ENCODE measurements at regions not wholly inside any gene's neighbourhood (a gene's known extent, or its start where the extent isn't known, plus 50 kb on each side); places are given as distances from the start of the nearest gene placed in this dataset.
"Not testable (repeated sequence)": the region's sequence is repeated elsewhere in the genome, so short reads cannot be mapped to it uniquely, and the experiment has no call there.

DNA sequence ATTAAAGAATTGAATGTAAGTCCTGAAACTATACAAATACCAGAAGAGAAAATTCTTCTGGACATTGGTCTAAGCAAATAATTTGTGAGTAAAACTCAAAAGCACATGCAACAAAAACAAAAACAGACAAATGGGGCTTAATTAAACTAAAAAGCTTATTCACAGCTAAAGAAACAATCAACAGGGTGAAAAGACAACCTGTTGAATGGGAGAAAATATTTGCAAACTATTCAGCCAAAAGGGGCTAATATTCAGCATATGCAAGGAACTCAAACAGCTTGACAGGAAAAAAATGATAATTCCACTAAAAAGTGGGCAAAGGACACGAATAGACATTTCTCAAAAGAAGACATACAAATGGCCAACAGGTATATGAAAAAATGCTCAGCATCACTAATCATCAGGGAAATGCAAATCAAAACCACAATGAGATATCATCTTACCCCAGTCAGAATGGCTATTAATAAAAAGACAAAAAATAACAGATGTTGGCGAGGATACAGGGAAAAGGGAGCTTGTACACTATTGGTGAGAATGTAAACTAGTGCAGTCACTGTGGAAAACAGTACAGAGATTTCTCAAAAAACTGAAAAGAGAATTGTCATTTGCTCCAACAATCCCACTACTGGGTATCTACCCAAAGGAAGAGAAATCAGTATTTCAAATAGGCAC, 177.5 kb upstream of the RTL1 start:
- peaks cover 44% of the 10 kb centered on the region for H3K27me3 Mint-ChIP-seq
- no peak for DNase-seq
- POLR2A ChIA-PET: no interaction called here
- H3K9me3 Mint-ChIP-seq: no peaks in the 10 kb centered on the region
- H3K4me1 Mint-ChIP-seq: no peaks in the 10 kb centered on the region
- no peaks in the 10 kb centered on the region for H3K36me3 Mint-ChIP-seq (ENCODE audit: low read depth)
- no peak overlapping the region for H3K4me3 Mint-ChIP-seq
- CTCF ChIA-PET: no interaction called here
- H3K27ac Mint-ChIP-seq: no peak overlapping the region

DNA sequence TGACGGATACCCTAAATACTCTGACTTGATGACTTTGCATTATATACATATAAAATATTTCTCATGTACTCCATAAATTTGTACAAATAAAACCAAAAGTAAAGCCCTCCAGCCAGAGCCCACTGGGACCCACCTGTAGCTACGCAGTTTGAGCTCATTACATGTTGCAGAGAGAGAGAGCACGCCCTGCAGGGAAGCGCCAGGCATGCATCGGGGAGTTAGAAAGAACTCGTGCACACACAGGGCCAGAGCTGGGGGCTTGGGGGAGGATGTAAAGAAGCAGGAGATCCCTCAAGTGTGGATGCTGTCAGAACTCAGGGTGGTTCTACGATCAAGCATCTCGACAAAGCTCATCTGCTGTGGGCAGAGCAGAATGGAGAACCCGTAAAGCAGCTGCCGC, 178.5 kb upstream of the RTL1 start:
- Mint-ChIP-seq H3K36me3 (ENCODE audit: low read depth) (no peaks in the 10 kb centered on the region), H3K9me3 (no peaks in the 10 kb centered on the region), H3K4me3 (no peak overlapping the region), H3K27ac (no peak overlapping the region), H3K27me3 (peaks cover 37% of the 10 kb centered on the region), H3K4me1 (no peaks in the 10 kb centered on the region)
- CTCF ChIA-PET: interaction anchor here (0.6 kb wide), 1 partner anchor 374 kb away, joined by 3 read pairs; no protein-coding TSS in a partner anchor
- POLR2A ChIA-PET: no interaction called here
- DNase-seq: no peak

DNA sequence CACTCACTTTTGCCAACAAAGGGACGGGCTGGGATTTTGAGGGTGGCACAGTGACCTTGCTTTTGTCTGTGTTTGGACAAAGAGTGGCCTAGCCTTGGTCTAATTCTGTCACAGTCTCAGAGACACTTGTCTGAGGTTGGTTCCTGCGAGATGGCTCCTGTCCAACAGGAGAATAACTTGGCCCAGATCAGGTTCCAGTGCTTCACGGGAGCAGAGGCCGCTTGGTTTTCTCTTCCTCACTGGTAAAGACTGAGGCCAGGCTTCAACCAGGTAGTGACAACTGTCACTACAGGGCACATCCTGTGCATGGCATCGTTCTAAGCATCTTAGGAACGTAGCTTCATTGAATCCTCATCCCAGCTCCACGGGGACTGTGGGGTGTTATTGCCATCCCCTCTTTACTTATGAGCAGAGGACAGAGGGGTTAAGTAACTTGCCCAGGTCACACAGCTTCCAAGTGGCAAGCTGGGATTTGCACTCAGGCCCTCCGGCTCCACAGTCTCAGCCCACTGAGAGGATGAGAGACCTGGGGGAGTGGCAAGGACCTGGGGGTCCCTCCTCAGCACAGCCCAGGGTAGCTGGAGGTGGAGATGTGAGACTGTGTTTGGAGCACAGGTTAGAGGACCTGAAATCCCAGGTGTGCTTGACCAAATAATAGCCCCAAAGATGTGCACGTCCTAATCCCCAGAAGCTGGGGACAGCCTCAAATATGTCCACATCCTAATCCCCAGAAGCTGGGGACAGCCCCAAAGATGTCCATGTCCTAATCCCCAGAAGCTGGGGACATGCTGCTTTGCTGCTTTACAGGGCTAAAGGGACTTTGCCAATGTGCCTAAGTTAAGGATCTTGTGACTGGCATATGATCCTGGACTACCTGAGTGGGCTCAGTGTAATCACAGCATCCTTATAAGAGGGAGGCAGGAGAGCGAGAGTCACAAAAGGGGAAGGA, 179.2 kb upstream of the RTL1 start:
- H3K36me3 Mint-ChIP-seq (ENCODE audit: low read depth): no peaks in the 10 kb centered on the region
- ChIA-PET POLR2A (no interaction called here), CTCF (no interaction called here)
- H3K4me3 Mint-ChIP-seq: no peak overlapping the region
- no peaks in the 10 kb centered on the region for H3K9me3 Mint-ChIP-seq
- H3K4me1 Mint-ChIP-seq: no peaks in the 10 kb centered on the region
- no peak for DNase-seq
- no peak overlapping the region for H3K27ac Mint-ChIP-seq
- peaks cover 32% of the 10 kb centered on the region for H3K27me3 Mint-ChIP-seq

DNA sequence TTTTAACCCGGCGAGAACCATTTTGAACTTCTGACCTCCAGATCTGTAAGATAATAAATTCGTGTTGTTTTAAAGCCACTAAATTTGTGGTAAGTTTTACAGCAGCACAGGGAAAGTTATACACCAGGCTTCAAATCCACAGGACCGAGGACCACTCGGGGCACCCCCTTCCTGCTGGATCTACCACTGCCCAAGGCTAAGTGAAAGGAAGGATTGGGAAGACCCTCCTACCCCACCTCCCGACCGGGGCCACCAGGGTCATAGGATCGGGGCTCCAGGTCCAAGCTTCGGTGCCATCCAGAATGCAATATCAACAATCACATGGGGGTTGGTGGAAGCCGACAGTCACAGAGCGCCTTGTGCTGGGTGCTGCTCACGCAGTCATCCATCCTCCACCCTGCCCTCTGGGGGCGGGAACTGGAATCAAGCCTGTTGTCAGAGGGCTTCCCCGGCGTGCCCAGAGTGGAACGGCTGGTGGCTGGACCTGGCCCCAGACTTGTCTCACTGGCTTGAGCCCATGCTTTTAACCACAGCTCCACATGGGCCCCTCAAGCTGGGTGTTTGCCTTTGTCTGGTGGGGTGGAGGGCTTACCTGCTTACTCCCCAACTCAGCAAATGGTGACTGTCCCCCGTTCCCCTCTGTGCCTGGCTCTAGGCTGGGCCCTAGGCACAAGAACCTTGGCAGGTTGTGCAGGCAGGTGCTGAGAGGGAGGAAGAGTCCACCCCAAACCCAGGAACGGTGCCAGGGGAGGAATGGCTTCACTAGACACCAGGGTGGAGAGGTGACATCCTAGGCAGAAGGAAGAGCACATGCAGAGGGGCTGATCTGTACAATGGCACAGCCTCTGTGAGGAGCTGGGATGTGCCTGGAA, 180.3 kb upstream of the RTL1 start:
- H3K27me3 Mint-ChIP-seq: peaks cover 23% of the 10 kb centered on the region
- POLR2A ChIA-PET: no interaction called here
- no peaks in the 10 kb centered on the region for H3K36me3 Mint-ChIP-seq (ENCODE audit: low read depth)
- H3K27ac Mint-ChIP-seq: no peak overlapping the region
- DNase-seq: no peak
- H3K9me3 Mint-ChIP-seq: no peaks in the 10 kb centered on the region
- no peak overlapping the region for H3K4me3 Mint-ChIP-seq
- CTCF ChIA-PET: no interaction called here
- no peaks in the 10 kb centered on the region for H3K4me1 Mint-ChIP-seq

DNA sequence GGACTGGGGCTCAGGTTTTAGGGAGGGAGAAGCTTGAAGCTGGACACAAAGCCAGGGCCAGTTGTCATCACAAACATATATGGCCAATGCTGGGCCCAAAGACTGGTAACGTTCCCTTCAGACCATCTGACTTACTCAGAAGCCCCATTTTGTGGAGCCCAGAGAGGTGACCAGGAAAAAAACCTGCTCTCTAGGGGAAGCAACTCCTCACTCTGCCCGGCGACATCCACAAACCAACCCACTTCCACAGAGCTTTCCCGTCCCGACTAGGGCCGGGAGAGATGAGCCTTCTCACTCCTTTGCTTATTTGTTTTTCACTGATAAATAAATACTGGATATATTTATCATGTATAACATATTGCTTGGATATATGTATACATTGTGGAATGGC, 180.9 kb upstream of the RTL1 start:
- Mint-ChIP-seq H3K27me3 (peaks cover 19% of the 10 kb centered on the region), H3K4me3 (no peak overlapping the region), H3K27ac (no peak overlapping the region), H3K36me3 (ENCODE audit: low read depth) (no peaks in the 10 kb centered on the region), H3K4me1 (no peaks in the 10 kb centered on the region), H3K9me3 (no peaks in the 10 kb centered on the region)
- CTCF ChIA-PET: no interaction called here
- no peak for DNase-seq
- POLR2A ChIA-PET: no interaction called here

DNA sequence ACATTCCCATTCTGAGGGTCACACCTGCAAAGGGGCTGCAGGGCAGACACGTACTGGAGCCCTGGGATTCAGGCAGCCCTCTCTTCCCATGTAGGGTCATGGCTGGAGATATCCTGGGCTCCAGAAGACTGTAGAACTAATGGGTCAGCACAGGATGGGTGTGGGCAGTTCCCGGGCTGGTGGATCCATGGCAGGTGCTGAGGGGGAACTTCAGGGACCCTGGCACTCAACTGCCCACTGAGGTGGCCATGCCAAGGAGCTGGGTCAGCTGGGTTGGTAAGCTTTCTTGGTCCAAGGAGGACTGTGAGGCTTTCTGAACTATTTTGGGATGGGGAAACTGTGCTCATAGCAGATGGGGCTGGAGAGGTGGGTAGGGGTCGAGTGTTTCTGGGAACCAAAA, 183.4 kb upstream of the RTL1 start:
- Mint-ChIP-seq H3K4me3 (no peak overlapping the region), H3K27me3 (no peaks in the 10 kb centered on the region), H3K4me1 (no peaks in the 10 kb centered on the region), H3K9me3 (no peaks in the 10 kb centered on the region), H3K36me3 (ENCODE audit: low read depth) (no peaks in the 10 kb centered on the region), H3K27ac (no peak overlapping the region)
- ChIA-PET POLR2A (no interaction called here), CTCF (no interaction called here)
- DNase-seq: no peak

DNA sequence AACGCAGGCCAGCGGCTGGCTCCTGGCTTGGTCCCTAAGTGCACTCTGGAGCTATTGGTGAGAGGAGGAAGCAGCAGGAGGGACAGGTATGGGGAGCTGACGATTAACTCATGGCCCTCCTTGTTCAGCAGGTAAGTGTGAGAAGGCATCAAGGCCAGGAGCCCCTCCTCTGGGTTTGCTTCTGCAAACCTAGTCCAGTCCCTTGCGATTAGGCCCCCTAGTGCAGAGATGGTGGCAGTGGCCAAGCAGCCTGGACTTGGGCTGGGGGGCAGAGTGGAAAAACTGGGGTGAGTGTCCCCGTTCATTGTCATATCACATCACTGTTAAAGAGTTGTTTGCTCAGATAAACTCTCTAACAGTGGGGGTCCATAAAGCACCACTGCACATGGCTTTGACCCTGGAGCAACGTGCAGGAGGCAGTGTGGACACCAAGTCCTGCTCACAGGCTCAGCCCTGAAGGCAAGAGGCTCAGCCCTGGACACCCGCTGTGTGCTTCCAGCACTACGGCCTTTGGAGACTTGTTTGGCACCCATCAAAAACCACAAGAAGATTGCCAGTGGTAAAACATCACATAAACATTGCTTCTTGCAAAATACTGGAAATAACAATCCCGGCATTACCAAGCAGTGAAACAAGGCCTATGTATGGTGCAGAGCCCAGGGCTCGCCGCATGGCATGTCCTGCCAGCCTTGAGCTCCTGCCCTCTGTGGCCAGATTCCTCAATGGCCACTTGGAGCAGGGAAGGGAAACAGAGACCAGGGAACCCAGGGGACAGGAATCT, 184.3 kb upstream of the RTL1 start:
- peaks cover 1% of the 10 kb centered on the region for H3K27me3 Mint-ChIP-seq
- no peaks in the 10 kb centered on the region for H3K4me1 Mint-ChIP-seq
- no peak for DNase-seq
- H3K4me3 Mint-ChIP-seq: no peak overlapping the region
- ChIA-PET CTCF (no interaction called here), POLR2A (no interaction called here)
- no peak overlapping the region for H3K27ac Mint-ChIP-seq
- H3K9me3 Mint-ChIP-seq: no peaks in the 10 kb centered on the region
- no peaks in the 10 kb centered on the region for H3K36me3 Mint-ChIP-seq (ENCODE audit: low read depth)

DNA sequence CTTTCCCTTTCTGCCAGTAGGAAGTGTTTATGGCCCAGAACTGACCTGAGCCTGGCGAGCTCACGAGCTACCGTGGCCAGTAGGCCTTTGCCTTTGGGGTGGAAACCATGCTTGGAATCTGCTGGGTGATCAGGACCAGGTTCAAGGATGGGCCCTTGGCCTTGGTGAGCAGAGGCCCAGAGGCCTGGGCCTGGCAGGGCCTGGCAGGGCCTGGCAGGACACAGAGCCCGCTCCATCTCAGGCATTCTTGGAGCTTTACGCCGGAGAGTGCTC, 184.8 kb upstream of the RTL1 start:
- Mint-ChIP-seq H3K36me3 (ENCODE audit: low read depth) (no peaks in the 10 kb centered on the region), H3K4me1 (no peaks in the 10 kb centered on the region), H3K9me3 (no peaks in the 10 kb centered on the region), H3K4me3 (no peak overlapping the region), H3K27me3 (peaks cover 2% of the 10 kb centered on the region), H3K27ac (no peak overlapping the region)
- no peak for DNase-seq
- ChIA-PET POLR2A (no interaction called here), CTCF (no interaction called here)

DNA sequence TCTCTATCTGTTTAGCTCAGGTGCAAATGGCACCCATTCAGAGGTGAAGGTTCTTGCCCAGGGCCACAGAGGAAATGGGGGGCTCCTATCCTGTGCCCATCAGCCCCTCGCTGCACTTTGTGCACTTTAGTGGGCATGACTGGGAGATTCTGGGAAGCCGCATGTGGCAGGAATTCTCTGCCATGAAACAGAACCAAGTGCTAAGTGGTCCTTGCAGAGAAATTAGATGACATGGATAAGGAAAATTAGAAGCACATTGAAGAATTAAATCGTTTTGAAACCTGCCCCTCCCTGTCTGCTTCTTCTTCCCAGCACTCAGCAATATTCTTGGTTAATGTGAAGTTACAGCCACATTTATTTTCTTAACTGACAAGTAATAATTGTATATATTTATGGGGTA, 185.2 kb upstream of the RTL1 start:
- H3K36me3 Mint-ChIP-seq (ENCODE audit: low read depth): no peaks in the 10 kb centered on the region
- no peak for DNase-seq
- no peak overlapping the region for H3K27ac Mint-ChIP-seq
- no peak overlapping the region for H3K4me3 Mint-ChIP-seq
- peaks cover 2% of the 10 kb centered on the region for H3K27me3 Mint-ChIP-seq
- CTCF ChIA-PET: no interaction called here
- H3K9me3 Mint-ChIP-seq: no peaks in the 10 kb centered on the region
- POLR2A ChIA-PET: no interaction called here
- H3K4me1 Mint-ChIP-seq: no peaks in the 10 kb centered on the region

DNA sequence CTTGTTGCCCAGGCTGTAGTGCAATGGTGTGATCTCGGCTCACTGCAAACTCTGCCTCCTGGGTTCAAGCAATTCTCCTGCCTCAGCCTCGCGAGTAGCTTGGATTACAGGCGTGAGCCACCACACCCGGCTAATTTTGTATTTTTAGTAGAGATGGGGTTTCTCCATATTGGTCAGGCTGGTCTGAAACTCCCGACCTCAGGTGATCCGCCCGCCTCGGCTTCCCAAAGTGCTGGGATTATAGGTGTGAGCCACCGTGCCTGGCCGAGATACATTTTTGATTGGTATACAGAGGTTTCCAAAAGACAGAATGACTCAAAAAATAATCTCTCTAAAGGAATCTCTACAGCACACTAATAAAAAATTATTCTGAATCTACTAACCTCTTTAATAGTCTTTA, 187.0 kb upstream of the RTL1 start:
- POLR2A ChIA-PET; H3K4me3 Mint-ChIP-seq; CTCF ChIA-PET; H3K36me3 Mint-ChIP-seq (ENCODE audit: low read depth); DNase-seq; H3K4me1 Mint-ChIP-seq; H3K9me3 Mint-ChIP-seq; H3K27me3 Mint-ChIP-seq; H3K27ac Mint-ChIP-seq: not testable (repeated sequence)

DNA sequence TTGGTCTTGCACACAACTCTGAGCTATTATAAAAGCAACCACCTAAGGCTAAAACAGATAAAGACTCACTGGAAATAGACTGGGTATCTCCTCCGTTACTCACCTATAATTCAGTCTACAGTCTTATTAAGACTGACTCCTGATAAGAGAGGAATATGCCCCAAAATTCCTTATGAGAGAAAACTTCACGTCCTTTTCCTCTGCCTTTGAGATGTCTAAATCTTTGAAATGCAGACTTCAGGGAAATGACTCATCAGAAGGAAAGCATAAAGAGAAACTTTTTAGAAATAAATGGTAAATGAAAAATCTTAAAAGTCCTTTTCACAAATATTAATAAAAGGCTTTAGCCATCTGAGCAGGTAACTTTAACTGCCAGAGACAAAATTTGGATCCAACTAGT, 187.5 kb upstream of the RTL1 start:
- Mint-ChIP-seq H3K4me1 (no peaks in the 10 kb centered on the region), H3K9me3 (no peaks in the 10 kb centered on the region), H3K36me3 (ENCODE audit: low read depth) (no peaks in the 10 kb centered on the region), H3K27me3 (peaks cover 4% of the 10 kb centered on the region), H3K27ac (no peak overlapping the region), H3K4me3 (no peak overlapping the region)
- ChIA-PET CTCF (no interaction called here), POLR2A (no interaction called here)
- DNase-seq: no peak

DNA sequence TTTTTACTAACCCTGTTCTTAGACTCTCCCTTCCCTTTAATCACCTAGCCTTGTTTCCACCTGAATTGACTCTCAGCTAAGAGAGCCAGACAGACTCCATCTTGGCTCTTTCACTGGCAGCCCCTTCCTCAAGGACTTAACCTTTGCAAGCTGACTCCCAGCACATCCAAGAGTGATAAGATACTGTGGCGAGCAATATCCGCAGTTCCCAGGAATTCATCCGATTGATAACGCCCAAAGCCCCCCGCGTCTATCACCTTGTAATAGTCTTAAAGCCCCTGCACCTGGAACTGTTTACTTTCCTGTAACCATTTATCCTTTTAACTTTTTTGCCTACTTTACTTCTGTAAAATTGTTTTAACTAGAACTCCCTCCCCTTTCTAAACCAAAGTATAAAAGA, 191.4 kb upstream of the RTL1 start:
- not testable (repeated sequence) for DNase-seq

DNA sequence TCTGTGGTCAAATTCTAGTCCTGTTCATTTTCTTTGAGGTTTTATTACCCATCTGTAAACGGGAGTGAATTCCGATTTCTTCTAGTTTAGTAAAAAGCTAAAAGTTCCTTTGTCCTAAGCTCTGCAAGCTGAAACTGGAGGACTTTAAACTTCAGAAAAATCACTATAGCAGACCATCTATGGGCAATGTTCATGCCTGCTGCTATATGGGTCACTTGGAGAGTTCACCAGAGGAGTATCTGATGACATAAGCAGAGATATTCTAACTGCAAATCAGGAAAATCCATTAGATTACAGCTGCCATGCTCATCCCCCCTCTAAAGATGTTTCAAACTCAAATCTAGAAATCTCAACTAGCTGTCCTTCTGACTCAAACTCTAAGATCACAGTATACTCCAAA, 193.0 kb upstream of the RTL1 start:
- Mint-ChIP-seq H3K4me1 (no peaks in the 10 kb centered on the region), H3K36me3 (ENCODE audit: low read depth) (no peaks in the 10 kb centered on the region), H3K27ac (no peak overlapping the region), H3K27me3 (peaks cover 21% of the 10 kb centered on the region), H3K4me3 (no peak overlapping the region), H3K9me3 (no peaks in the 10 kb centered on the region)
- ChIA-PET CTCF (no interaction called here), POLR2A (no interaction called here)
- DNase-seq: no peak

More for the DNA sequence above, 191.4 kb upstream of the RTL1 start:
- H3K27ac Mint-ChIP-seq; H3K36me3 Mint-ChIP-seq (ENCODE audit: low read depth); H3K4me1 Mint-ChIP-seq; H3K4me3 Mint-ChIP-seq; CTCF ChIA-PET; H3K9me3 Mint-ChIP-seq; POLR2A ChIA-PET: not testable (repeated sequence)
- peaks cover 21% of the 10 kb centered on the region for H3K27me3 Mint-ChIP-seq

All from activated CD4-positive, alpha-beta T cell treated with anti-CD3 and anti-CD28 coated beads, Interleukin-2, amount 10 ng/mL, durations not matched to agents 7 days and 5 days (primary cell).